ENCODE measurements at regions not wholly inside any gene's neighbourhood (a gene's known extent, or its start where the extent isn't known, plus 50 kb on each side); places are given as distances from the start of the nearest gene placed in this dataset.

- H3K4ac ChIP-seq (ENCODE audit: low read depth, low read length) = no peak overlapping the region
- in situ Hi-C loops (cut with MboI; ENCODE audit: low sequenced_read_pairs) (no loop called here), intact Hi-C loops (cut with micrococcal nuclease) (no loop called here), dilution Hi-C loops (cut with HindIII; ENCODE audit: low sequenced_read_pairs, unreplicated experiment) (no loop called here)
- no peak overlapping the region for H2AK5ac ChIP-seq (ENCODE audit: low read depth, low read length)
- TF ChIP-seq RFX5 (IDR thresholded peaks at IDR 0.05; ENCODE audit: low read depth, low read length) (no peak), RCOR1 (IDR thresholded peaks at IDR 0.05; ENCODE audit: insufficient replicate concordance, low read length) (no peak), FOS (IDR thresholded peaks at IDR 0.05; ENCODE audit: low read depth, low read length) (no peak), POLR2A (IDR thresholded peaks at IDR 0.05; ENCODE audit: low read depth, low read length) (no peak), CHD1 (IDR thresholded peaks at IDR 0.05; ENCODE audit: low read depth, low read length) (no peak), MXI1 (IDR thresholded peaks at IDR 0.05; ENCODE audit: borderline replicate concordance, low read depth, low read length) (no peak), SMC3 (IDR thresholded peaks at IDR 0.05; ENCODE audit: low read depth, low read length) (no peak), USF2 (IDR thresholded peaks at IDR 0.05; ENCODE audit: low read depth, low read length) (no peak), CEBPB (IDR thresholded peaks at IDR 0.05; ENCODE audit: low read depth, low read length) (no peak), CTCF (conservative IDR thresholded peaks at IDR 0.05; ENCODE audit: low read depth, low read length) (no peak), RAD21 (IDR thresholded peaks at IDR 0.05; ENCODE audit: low read length) (no peak)
- no peaks in the 10 kb centered on the region for H3K9me3 ChIP-seq (ENCODE audit: control insufficient read depth, insufficient read depth, low read length)
- H3K4me3 ChIP-seq (ENCODE audit: insufficient read depth, low read depth, low read length) = no peak overlapping the region
- H4K20me1 ChIP-seq (ENCODE audit: insufficient read depth, low read length) = no peaks in the 10 kb centered on the region
- no peak overlapping the region for H2AK9ac ChIP-seq (replicated peaks; ENCODE audit: low read depth, low read length, poor library complexity)
- H3K27me3 ChIP-seq (ENCODE audit: control insufficient read depth, insufficient read depth, low read length) = 0 out of 2 replicates have a peak, but pooled peaks cover 2% of the 10 kb centered on the region
- 0 out of 2 replicates have a peak overlapping the region, but pooled peaks have one; percentile 12 for H3K18ac ChIP-seq (ENCODE audit: low read depth, low read length)
- 0 out of 2 replicates have a peak, but pooled peaks cover 3% of the 10 kb centered on the region for H3K9me1 ChIP-seq (ENCODE audit: insufficient read depth, low read length)
- no peak overlapping the region for H3K4me2 ChIP-seq (ENCODE audit: low read depth, low read length)
- no peak overlapping the region for H3K56ac ChIP-seq (ENCODE audit: extremely low read depth, insufficient read depth, low read length)
- no peaks in the 10 kb centered on the region for H3K36me3 ChIP-seq (ENCODE audit: control insufficient read depth, insufficient read depth, low read length)
- H2BK5ac ChIP-seq (ENCODE audit: low read depth, low read length, poor library complexity, severe bottlenecking) = no peak overlapping the region
- no TSS peak for BruUV-seq (replicated peaks)
- no peak overlapping the region for H3K23ac ChIP-seq (ENCODE audit: low read depth, low read length)
- peak; percentile 42; the same call in 1 of the 2 replicates for ATAC-seq (ENCODE audit: low read depth)
- H2BK20ac ChIP-seq (ENCODE audit: low read depth, low read length) = no peak overlapping the region
- no peak overlapping the region for H4K91ac ChIP-seq (ENCODE audit: insufficient read depth, low read depth, low read length)
- peak; percentile 45 for DNase-seq
- H3K9ac ChIP-seq (ENCODE audit: low read depth, low read length) = no peak overlapping the region
- ChIA-PET POLR2A (ENCODE audit: unreplicated experiment) (no interaction called here), CTCF (no interaction called here)
- H2BK120ac ChIP-seq (ENCODE audit: low read depth, low read length) = 0 out of 2 replicates have a peak overlapping the region, but pooled peaks have one; percentile 13
- no peak overlapping the region for H3K14ac ChIP-seq (replicated peaks; ENCODE audit: low read depth, low read length)
- H3K27ac ChIP-seq (ENCODE audit: insufficient read depth, low read length) = no peak overlapping the region
- peak overlapping the region; percentile 14 for H2AFZ ChIP-seq (replicated peaks; ENCODE audit: low read length, poor library complexity)
- no peak overlapping the region for H4K5ac ChIP-seq (ENCODE audit: low read depth, low read length)
- no peak overlapping the region for H2BK15ac ChIP-seq (ENCODE audit: low read depth, low read length)
- peaks cover 3% of the 10 kb centered on the region; the same call in 1 of the 2 replicates for H3K4me1 ChIP-seq (ENCODE audit: control insufficient read depth, insufficient read depth, low read length)
- no peaks in the 10 kb centered on the region for H3K79me1 ChIP-seq (ENCODE audit: low read depth in 1 of 2, low read length in 2 of 2)
- 91% methylated on average over 9 of the region's 15 CpGs; no CpG with 5 or more reads in 1 of the 2 experiments for WGBS, 2 experiments (ENCODE audit: extremely low coverage in 2 of 2, insufficient read length in 1 of 2)
- no peak overlapping the region for H4K8ac ChIP-seq (ENCODE audit: low read depth in 2 of 2, low read length in 2 of 2)
Measured at GRCh38 chr7:47710201-47710935, 128.5 kb upstream of the TNS3 start.
